ENCODE measurements at regions not wholly inside any gene's neighbourhood (a gene's known extent, or its start where the extent isn't known, plus 50 kb on each side); places are given as distances from the start of the nearest gene placed in this dataset.

DNA sequence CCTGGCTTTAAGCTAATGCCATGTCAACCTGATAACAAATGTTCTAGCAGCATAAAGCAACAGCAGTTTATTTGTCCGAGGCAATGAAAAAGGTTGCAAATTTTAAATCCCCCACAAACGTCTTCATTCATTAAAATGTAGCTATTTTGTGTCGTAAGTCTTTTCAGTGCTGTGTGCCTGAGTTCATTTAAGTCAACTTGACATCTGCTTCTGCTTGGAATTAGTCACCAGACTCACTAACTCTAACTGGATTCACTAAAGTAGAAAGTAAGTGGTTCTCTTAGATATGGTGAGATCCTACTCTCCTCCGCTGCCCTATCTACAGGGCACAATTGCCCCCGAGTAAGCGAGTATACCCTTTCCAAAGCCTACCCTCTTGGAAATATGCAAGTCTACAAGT is 118.4 kb upstream of the CHRM3 start:
- ATAC-seq (no peak), DNase-seq (ENCODE audit: low spot score) (no peak)
- H3K27ac Mint-ChIP-seq = no peak overlapping the region
- ChIA-PET CTCF (no interaction called here), POLR2A (no interaction called here)
- H3K4me1 Mint-ChIP-seq = peaks cover 2% of the 10 kb centered on the region; the same call in 1 of the 2 replicates
- H3K27me3 Mint-ChIP-seq (ENCODE audit: low read depth) = no peaks in the 10 kb centered on the region; the same call in 1 of the 2 replicates
- TF ChIP-seq, protein P1, sequence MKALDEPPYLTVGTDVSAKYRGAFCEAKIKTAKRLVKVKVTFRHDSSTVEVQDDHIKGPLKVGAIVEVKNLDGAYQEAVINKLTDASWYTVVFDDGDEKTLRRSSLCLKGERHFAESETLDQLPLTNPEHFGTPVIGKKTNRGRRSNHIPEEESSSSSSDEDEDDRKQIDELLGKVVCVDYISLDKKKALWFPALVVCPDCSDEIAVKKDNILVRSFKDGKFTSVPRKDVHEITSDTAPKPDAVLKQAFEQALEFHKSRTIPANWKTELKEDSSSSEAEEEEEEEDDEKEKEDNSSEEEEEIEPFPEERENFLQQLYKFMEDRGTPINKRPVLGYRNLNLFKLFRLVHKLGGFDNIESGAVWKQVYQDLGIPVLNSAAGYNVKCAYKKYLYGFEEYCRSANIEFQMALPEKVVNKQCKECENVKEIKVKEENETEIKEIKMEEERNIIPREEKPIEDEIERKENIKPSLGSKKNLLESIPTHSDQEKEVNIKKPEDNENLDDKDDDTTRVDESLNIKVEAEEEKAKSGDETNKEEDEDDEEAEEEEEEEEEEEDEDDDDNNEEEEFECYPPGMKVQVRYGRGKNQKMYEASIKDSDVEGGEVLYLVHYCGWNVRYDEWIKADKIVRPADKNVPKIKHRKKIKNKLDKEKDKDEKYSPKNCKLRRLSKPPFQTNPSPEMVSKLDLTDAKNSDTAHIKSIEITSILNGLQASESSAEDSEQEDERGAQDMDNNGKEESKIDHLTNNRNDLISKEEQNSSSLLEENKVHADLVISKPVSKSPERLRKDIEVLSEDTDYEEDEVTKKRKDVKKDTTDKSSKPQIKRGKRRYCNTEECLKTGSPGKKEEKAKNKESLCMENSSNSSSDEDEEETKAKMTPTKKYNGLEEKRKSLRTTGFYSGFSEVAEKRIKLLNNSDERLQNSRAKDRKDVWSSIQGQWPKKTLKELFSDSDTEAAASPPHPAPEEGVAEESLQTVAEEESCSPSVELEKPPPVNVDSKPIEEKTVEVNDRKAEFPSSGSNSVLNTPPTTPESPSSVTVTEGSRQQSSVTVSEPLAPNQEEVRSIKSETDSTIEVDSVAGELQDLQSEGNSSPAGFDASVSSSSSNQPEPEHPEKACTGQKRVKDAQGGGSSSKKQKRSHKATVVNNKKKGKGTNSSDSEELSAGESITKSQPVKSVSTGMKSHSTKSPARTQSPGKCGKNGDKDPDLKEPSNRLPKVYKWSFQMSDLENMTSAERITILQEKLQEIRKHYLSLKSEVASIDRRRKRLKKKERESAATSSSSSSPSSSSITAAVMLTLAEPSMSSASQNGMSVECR (CRISPR knock-in tag; IDR thresholded peaks at IDR 0.05; ENCODE audit: borderline replicate concordance) = no peak
- TF ChIP-seq, protein P2, sequence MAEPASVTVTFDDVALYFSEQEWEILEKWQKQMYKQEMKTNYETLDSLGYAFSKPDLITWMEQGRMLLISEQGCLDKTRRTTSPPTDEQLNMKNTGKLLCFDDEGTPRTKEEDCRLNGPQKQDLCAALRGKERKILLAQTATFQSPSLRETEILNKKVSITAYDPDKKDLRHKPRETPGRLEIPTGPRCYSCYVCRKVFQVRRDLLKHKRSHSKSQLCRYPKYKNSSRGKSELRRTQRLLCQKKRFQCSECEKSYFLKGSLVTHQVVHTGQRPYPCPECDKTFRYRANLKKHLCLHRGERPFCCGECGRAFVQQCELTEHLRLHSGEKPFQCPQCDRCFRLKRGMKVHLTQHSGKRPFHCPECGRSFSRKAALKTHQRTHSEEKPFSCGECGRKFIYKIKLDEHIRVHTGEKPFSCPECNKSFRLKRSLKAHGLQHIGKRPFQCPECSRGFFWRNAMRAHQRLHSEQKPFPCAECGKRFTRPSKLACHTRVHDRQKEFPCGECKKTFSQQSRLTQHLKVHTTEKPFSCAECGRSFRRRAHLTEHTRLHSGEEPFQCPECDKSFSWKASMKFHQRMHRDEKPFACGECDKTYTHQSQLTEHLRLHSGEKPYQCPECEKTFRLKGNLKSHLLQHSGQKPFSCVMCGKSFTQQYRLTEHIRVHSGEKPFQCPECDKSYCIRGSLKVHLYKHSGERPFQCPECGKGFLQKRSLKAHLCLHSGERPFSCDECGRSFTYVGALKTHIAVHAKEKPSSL (CRISPR knock-in tag; conservative IDR thresholded peaks at IDR 0.05) = no peak
- TF ChIP-seq GABPB1 (CRISPR knock-in tag; IDR thresholded peaks at IDR 0.05) (no peak), AR (CRISPR knock-in tag; IDR thresholded peaks at IDR 0.05) (no peak), TCF7 (CRISPR knock-in tag; IDR thresholded peaks at IDR 0.05; ENCODE audit: low read depth) (no peak)
- TF ChIP-seq, protein P3, sequence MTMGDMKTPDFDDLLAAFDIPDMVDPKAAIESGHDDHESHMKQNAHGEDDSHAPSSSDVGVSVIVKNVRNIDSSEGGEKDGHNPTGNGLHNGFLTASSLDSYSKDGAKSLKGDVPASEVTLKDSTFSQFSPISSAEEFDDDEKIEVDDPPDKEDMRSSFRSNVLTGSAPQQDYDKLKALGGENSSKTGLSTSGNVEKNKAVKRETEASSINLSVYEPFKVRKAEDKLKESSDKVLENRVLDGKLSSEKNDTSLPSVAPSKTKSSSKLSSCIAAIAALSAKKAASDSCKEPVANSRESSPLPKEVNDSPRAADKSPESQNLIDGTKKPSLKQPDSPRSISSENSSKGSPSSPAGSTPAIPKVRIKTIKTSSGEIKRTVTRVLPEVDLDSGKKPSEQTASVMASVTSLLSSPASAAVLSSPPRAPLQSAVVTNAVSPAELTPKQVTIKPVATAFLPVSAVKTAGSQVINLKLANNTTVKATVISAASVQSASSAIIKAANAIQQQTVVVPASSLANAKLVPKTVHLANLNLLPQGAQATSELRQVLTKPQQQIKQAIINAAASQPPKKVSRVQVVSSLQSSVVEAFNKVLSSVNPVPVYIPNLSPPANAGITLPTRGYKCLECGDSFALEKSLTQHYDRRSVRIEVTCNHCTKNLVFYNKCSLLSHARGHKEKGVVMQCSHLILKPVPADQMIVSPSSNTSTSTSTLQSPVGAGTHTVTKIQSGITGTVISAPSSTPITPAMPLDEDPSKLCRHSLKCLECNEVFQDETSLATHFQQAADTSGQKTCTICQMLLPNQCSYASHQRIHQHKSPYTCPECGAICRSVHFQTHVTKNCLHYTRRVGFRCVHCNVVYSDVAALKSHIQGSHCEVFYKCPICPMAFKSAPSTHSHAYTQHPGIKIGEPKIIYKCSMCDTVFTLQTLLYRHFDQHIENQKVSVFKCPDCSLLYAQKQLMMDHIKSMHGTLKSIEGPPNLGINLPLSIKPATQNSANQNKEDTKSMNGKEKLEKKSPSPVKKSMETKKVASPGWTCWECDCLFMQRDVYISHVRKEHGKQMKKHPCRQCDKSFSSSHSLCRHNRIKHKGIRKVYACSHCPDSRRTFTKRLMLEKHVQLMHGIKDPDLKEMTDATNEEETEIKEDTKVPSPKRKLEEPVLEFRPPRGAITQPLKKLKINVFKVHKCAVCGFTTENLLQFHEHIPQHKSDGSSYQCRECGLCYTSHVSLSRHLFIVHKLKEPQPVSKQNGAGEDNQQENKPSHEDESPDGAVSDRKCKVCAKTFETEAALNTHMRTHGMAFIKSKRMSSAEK (CRISPR knock-in tag; IDR thresholded peaks at IDR 0.05; ENCODE audit: borderline replicate concordance) = no peak
- TF ChIP-seq, protein P4, sequence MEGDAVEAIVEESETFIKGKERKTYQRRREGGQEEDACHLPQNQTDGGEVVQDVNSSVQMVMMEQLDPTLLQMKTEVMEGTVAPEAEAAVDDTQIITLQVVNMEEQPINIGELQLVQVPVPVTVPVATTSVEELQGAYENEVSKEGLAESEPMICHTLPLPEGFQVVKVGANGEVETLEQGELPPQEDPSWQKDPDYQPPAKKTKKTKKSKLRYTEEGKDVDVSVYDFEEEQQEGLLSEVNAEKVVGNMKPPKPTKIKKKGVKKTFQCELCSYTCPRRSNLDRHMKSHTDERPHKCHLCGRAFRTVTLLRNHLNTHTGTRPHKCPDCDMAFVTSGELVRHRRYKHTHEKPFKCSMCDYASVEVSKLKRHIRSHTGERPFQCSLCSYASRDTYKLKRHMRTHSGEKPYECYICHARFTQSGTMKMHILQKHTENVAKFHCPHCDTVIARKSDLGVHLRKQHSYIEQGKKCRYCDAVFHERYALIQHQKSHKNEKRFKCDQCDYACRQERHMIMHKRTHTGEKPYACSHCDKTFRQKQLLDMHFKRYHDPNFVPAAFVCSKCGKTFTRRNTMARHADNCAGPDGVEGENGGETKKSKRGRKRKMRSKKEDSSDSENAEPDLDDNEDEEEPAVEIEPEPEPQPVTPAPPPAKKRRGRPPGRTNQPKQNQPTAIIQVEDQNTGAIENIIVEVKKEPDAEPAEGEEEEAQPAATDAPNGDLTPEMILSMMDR (IDR thresholded peaks at IDR 0.05) = no peak
- H3K36me3 Mint-ChIP-seq = no peaks in the 10 kb centered on the region
- peaks cover 24% of the 10 kb centered on the region for H3K9me3 Mint-ChIP-seq
- no peak overlapping the region for H3K4me3 Mint-ChIP-seq

DNA sequence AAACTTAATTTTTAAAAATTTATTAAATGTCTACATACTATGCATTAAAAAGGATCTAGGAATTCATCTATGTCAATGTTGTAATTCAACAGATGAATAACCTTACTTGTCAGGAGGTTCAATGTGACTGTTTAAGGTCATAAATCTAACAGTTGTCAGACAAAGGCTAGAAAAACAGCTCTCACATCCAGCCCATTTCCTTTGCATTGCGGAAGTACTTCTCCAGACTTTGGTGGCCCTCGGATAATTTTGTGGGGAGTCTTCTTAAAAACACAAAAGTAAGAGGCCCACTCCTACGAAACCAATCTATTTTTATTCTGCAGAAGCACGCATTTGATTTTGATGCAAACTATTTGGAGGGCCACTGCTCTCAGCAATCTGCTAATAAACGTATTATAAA is 122.6 kb upstream of the CHRM3 start:
- peaks cover 12% of the 10 kb centered on the region for H3K4me1 Mint-ChIP-seq
- ChIA-PET POLR2A (no interaction called here), CTCF (no interaction called here)
- no peaks in the 10 kb centered on the region for H3K27me3 Mint-ChIP-seq (ENCODE audit: low read depth)
- H3K27ac Mint-ChIP-seq = no peak overlapping the region; the same call in 1 of the 2 replicates
- ATAC-seq (no peak), DNase-seq (ENCODE audit: low spot score) (no peak)
- H3K4me3 Mint-ChIP-seq = no peak overlapping the region
- no peaks in the 10 kb centered on the region for H3K36me3 Mint-ChIP-seq
- no peaks in the 10 kb centered on the region for H3K9me3 Mint-ChIP-seq
- no peak for TF ChIP-seq ZNF232 (CRISPR knock-in tag; IDR thresholded peaks at IDR 0.05)
- TF ChIP-seq GABPB1 (CRISPR knock-in tag; IDR thresholded peaks at IDR 0.05) = no peak
- TF ChIP-seq, protein P5, sequence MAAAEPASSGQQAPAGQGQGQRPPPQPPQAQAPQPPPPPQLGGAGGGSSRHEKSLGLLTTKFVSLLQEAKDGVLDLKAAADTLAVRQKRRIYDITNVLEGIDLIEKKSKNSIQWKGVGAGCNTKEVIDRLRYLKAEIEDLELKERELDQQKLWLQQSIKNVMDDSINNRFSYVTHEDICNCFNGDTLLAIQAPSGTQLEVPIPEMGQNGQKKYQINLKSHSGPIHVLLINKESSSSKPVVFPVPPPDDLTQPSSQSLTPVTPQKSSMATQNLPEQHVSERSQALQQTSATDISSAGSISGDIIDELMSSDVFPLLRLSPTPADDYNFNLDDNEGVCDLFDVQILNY (CRISPR knock-in tag; IDR thresholded peaks at IDR 0.05) = no peak
- TF ChIP-seq CBFB (CRISPR knock-in tag; IDR thresholded peaks at IDR 0.05; ENCODE audit: low read depth) = no peak
- no peak for TF ChIP-seq ZNF138 (CRISPR knock-in tag; conservative IDR thresholded peaks at IDR 0.05)
- no peak for TF ChIP-seq MXD4 (CRISPR knock-in tag; IDR thresholded peaks at IDR 0.05; ENCODE audit: borderline replicate concordance)
- TF ChIP-seq, protein P3 (CRISPR knock-in tag; IDR thresholded peaks at IDR 0.05; ENCODE audit: borderline replicate concordance) = no peak
